Loucy (cell line): ENCODE measurements at regions not wholly inside any gene's neighbourhood (a gene's known extent, or its start where the extent isn't known, plus 50 kb on each side); places are given as distances from the start of the nearest gene placed in this dataset.

Experiments
- H2AFZ ChIP-seq: fragments of 200-600 bp; sonication (generic); 2 replicates; pipeline ENCODE4 v1.6.0; 2016; ENCODE audit warnings: antibody characterized with exemption, mild to moderate bottlenecking, low read length, moderate library complexity
- H3F3A ChIP-seq: fragments of 200-600 bp; 2 replicates; pipeline ENCODE4 v1.6.0; 2016; ENCODE audit warnings: antibody characterized with exemption, low read depth, mild to moderate bottlenecking
- H3K27me3 ChIP-seq: fragments of 200-600 bp; sonication (generic); 2 replicates; pipeline ENCODE4 v1.6.1; 2014; ENCODE audit warnings: low read length, mild to moderate bottlenecking; ENCODE audit not compliant: insufficient read depth, poor library complexity, severe bottlenecking
- H3K36me3 ChIP-seq: fragments of 200-600 bp; sonication (generic); 2 replicates; pipeline ENCODE4 v1.6.1; 2016; ENCODE audit warnings: low read length; ENCODE audit not compliant: insufficient read depth
- H3K4me1 ChIP-seq: fragments of 200-600 bp; sonication (generic); 2 replicates; pipeline ENCODE4 v1.5.1; 2014; ENCODE audit warnings: low read length, mild to moderate bottlenecking; ENCODE audit not compliant: insufficient read depth, poor library complexity, severe bottlenecking
- H3K4me2 ChIP-seq: fragments of 200-600 bp; sonication (generic); 2 replicates; pipeline ENCODE4 v1.6.0; 2014; ENCODE audit warnings: antibody characterized with exemption, low read length, low read depth, mild to moderate bottlenecking; ENCODE audit not compliant: poor library complexity, severe bottlenecking
- H3K4me3 ChIP-seq: fragments of 200-600 bp; sonication (generic); 2 replicates; pipeline ENCODE4 v1.5.1; 2014; ENCODE audit warnings: low read length, mild to moderate bottlenecking, mixed read lengths; ENCODE audit not compliant: poor library complexity, severe bottlenecking
- H3K79me2 ChIP-seq: fragments of 200-600 bp; sonication (generic); 2 replicates; pipeline ENCODE4 v1.6.1; 2014; ENCODE audit warnings: low read length; ENCODE audit not compliant: insufficient read depth
- H3K9ac ChIP-seq: fragments of 200-600 bp; sonication (generic); 2 replicates; pipeline ENCODE4 v1.6.0; 2014; ENCODE audit warnings: mild to moderate bottlenecking, low read depth, low read length, moderate library complexity; ENCODE audit not compliant: poor library complexity, severe bottlenecking
- H3K9me2 ChIP-seq: fragments of 200-600 bp; sonication (generic); replicated peaks from 2 replicates; pipeline ENCODE4 v1.6.1; 2016; ENCODE audit warnings: low read depth, low read length, mixed read lengths
- H3K9me3 ChIP-seq: fragments of 200-600 bp; sonication (generic); 2 replicates; pipeline ENCODE4 v1.6.1; 2014; ENCODE audit warnings: mild to moderate bottlenecking, antibody characterized with exemption, low read length, low read depth; ENCODE audit not compliant: insufficient read depth
- H4K20me1 ChIP-seq: fragments of 200-600 bp; sonication (generic); 2 replicates; pipeline ENCODE4 v1.6.0; 2014; ENCODE audit warnings: antibody characterized with exemption, low read length, mild to moderate bottlenecking; ENCODE audit not compliant: insufficient read depth, poor library complexity, severe bottlenecking
- EZH2phosphoT487 ChIP-seq: fragments of 200-600 bp; IDR thresholded peaks from 2 replicates; pipeline ENCODE4 v1.6.1; 2018; ENCODE audit warnings: antibody characterized with exemption, mild to moderate bottlenecking, moderate library complexity, borderline replicate concordance
- TF ChIP-seq, protein P1 (sequence below): fragments of 200-600 bp; sonication (generic); conservative IDR thresholded peaks from 2 replicates; pipeline ENCODE4 v1.5.1; 2014; ENCODE audit warnings: mild to moderate bottlenecking, antibody characterized with exemption, low read length

GRCh38 chr15:59828861-59829260, 139.7 kb upstream of the BNIP2 start:
- Histone ChIP-seq H3K4me2 (no peak overlapping the region), H3K9me2 (no peaks in the 10 kb centered on the region), H3K79me2 (no peaks in the 10 kb centered on the region), H3K4me1 (peaks cover 6% of the 10 kb centered on the region), H4K20me1 (no peaks in the 10 kb centered on the region), H3K9me3 (no peaks in the 10 kb centered on the region), H3K4me3 (no peak overlapping the region), H3K27me3 (no peaks in the 10 kb centered on the region), H2AFZ (no peak overlapping the region), H3K36me3 (no peaks in the 10 kb centered on the region), H3K9ac (no peak overlapping the region), H3F3A (no peaks in the 10 kb centered on the region; the same call in 1 of the 2 replicates)
- no peak for TF ChIP-seq EZH2phosphoT487
- TF ChIP-seq, protein P1, sequence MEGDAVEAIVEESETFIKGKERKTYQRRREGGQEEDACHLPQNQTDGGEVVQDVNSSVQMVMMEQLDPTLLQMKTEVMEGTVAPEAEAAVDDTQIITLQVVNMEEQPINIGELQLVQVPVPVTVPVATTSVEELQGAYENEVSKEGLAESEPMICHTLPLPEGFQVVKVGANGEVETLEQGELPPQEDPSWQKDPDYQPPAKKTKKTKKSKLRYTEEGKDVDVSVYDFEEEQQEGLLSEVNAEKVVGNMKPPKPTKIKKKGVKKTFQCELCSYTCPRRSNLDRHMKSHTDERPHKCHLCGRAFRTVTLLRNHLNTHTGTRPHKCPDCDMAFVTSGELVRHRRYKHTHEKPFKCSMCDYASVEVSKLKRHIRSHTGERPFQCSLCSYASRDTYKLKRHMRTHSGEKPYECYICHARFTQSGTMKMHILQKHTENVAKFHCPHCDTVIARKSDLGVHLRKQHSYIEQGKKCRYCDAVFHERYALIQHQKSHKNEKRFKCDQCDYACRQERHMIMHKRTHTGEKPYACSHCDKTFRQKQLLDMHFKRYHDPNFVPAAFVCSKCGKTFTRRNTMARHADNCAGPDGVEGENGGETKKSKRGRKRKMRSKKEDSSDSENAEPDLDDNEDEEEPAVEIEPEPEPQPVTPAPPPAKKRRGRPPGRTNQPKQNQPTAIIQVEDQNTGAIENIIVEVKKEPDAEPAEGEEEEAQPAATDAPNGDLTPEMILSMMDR, result no peak

DNA sequence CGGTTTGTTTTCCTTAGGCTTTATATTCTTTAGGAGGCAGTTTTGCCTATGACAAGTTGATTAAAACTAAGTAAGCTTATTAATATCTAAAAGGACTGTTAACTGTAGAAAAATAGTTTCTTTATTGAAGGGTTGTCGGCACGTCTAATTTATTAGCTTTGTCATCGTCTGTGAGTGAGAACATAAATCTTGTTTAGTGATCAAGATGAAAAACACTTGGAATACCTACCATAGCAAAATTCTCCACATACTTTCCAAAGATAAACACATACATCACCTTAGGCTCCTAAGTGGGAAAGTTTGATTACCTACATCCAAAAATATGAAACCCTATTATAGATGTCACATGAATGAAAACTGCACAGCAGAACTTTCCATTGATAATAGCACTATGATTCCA, 139.1 kb upstream of the BNIP2 start:
- no peak overlapping the region for H3K4me2 ChIP-seq
- no peaks in the 10 kb centered on the region; the same call in 1 of the 2 replicates for H3F3A ChIP-seq
- TF ChIP-seq, protein P1, result no peak
- no peak for TF ChIP-seq EZH2phosphoT487
- H3K36me3 ChIP-seq, result no peaks in the 10 kb centered on the region
- H3K79me2 ChIP-seq, result no peaks in the 10 kb centered on the region
- H4K20me1 ChIP-seq, result no peaks in the 10 kb centered on the region
- 0 out of 2 replicates have a peak, but pooled peaks cover 2% of the 10 kb centered on the region for H3K9me3 ChIP-seq
- no peaks in the 10 kb centered on the region for H3K27me3 ChIP-seq
- no peak overlapping the region for H3K9ac ChIP-seq
- no peak overlapping the region for H2AFZ ChIP-seq
- H3K4me1 ChIP-seq, result peaks cover 6% of the 10 kb centered on the region
- no peaks in the 10 kb centered on the region for H3K9me2 ChIP-seq
- no peak overlapping the region for H3K4me3 ChIP-seq

GRCh38 chr15:59825901-59826300, 136.8 kb upstream of the BNIP2 start:
- Histone ChIP-seq H3F3A (no peaks in the 10 kb centered on the region; the same call in 1 of the 2 replicates), H2AFZ (no peak overlapping the region), H3K9ac (no peak overlapping the region), H3K4me2 (no peak overlapping the region), H3K4me3 (no peak overlapping the region), H3K4me1 (peaks cover 6% of the 10 kb centered on the region), H3K36me3 (no peaks in the 10 kb centered on the region), H3K9me2 (no peaks in the 10 kb centered on the region), H3K9me3 (0 out of 2 replicates have a peak, but pooled peaks cover 2% of the 10 kb centered on the region), H3K27me3 (no peaks in the 10 kb centered on the region), H4K20me1 (no peaks in the 10 kb centered on the region), H3K79me2 (no peaks in the 10 kb centered on the region)
- TF ChIP-seq, protein P1, result no peak
- no peak for TF ChIP-seq EZH2phosphoT487
